ENCODE measurements at regions not wholly inside any gene's neighbourhood (a gene's known extent, or its start where the extent isn't known, plus 50 kb on each side); places are given as distances from the start of the nearest gene placed in this dataset.

DNA sequence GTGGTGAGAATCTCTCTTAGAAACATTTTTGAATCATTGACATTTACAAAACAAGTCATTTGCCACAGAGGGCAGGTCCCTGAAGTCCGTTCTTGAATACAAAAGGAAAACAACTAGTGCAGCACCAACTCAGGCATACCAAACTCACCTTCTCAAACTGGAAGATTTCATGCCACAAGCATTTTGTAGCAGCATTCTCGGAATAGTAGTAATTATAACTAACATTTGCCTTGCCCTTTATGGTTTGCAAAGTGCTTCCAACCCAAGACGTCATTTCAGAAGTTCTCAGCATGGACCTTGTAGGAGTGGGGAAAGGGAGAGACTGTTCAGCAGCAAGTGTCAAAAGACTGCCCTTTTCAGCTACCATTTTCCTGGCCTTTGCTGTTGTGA lies 344.6 kb downstream of the RFC3 start:
- TF ChIP-seq EZH2 (IDR thresholded peaks at IDR 0.05; ENCODE audit: borderline replicate concordance, insufficient read depth, low read depth, low read length, poor library complexity, severe bottlenecking) (no peak), CTCF (IDR thresholded peaks at IDR 0.05) (no peak)
